GM19372 (cell line): ENCODE measurements at regions not wholly inside any gene's neighbourhood (a gene's known extent, or its start where the extent isn't known, plus 50 kb on each side); places are given as distances from the start of the nearest gene placed in this dataset.
"Not testable (repeated sequence)": the region's sequence is repeated elsewhere in the genome, so short reads cannot be mapped to it uniquely, and the experiment has no call there.

Experiments used
- ATAC-seq: cut with Tn5 transposase; IDR thresholded peaks from one replicate; pipeline ENCODE4 v1.9.1; 2021; ENCODE audit warnings: mild to moderate bottlenecking, low read depth, moderate library complexity; ENCODE audit not compliant: unreplicated experiment

DNA sequence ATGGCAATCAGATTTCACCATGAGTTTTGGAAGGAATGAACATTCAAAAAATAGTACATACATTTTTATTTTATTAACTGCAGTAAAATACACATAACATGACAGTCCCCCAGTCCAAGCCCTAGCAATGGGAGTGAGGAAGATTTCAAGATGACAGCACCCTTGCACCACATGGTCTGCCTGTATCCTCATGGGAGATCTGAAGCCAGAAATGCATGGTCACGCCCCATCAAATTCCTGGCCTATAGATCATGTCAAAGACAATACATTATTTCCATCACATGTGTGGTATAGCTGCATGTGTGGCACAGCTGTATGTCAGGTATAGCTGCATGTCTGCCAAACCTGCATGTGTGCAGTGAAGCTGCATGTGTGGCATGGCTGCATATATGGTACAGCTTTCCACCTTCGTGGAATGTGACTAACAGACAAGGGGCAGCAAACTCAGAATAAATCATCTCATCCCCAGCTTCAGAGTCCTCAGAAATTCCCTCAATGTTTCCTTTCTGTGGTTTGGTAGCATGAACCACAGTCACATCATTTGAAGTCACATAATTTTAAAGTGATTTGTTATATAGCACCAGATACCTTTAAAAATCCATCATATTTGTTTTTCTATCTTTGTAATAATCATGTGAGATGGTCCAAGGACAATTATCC is 518.2 kb upstream of the SOX11 start:
- no peak for ATAC-seq

DNA sequence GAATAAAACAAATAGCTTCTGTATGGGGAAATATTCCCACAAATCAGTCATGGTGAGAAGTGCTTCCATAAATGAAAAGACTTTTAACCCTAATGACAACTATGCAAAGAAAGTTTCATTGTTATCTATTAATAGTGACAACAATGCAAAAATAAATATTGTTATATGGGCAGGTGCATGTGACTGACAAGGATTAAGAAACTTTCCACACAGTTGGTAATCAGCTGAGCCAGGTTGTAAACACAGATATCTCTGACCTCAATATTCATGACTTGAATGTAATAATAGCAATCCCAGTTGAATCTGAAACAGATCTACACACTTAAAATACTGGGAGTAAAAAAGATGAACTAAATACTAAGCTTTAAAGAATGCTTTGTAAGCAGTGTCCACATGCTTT is 517.0 kb upstream of the SOX11 start:
- ATAC-seq = no peak

DNA sequence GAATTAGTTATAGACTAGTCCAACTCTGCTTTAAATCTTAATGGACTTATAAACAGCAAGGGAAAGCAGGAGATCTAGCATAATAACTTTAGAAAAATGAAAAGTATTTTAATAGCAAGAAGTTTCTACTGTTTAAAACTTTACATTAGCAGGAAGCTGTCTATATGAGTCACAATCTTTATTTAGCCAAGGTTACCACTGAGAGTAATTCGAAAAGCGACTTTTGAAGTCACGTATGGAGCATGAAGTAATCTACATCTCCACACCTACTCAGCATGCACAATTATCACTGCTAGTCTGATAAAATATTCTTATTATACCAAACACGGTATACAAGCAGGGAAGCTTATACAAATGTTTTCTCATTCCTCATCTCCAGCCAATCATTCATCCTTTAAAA is 515.4 kb upstream of the SOX11 start:
- ATAC-seq = no peak

DNA sequence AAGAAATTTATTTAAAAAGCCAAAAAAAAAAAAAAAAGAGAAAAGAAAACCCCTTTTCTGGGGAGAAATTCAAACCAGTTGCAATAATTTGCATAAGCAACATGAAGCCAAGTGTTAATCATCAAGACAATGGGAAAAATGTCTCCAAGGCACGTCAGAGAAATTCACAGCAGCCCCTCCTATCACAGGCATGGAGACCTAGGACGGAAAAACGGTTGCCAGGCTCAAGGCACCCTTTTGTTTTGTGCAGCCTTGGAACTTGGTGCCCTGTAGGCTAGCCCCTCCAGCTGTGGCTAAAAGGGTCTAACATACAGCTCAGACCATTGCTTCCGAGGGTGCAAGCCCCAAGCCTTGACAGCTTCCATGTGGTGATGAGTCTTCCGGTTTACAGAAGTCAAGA is 509.2 kb upstream of the SOX11 start:
- ATAC-seq = no peak

DNA sequence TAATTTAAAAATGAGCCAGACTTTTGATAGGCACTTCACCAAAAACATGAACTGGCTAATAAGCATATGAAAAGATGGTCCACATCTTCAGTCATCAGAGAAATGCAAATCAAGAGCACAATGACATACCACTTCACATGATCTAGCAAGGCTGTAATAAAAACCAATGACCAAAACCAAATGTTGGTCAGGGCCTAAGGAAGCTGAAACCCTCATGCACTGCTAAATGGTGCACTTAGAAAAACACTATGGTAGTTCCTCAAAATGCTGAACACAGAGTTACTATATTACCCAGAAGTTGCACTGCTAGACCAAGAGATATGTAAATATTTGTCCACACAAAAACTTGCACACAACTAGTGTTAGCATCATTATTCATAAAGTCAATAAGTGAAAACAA is 504.9 kb upstream of the SOX11 start:
- ATAC-seq = no peak

DNA sequence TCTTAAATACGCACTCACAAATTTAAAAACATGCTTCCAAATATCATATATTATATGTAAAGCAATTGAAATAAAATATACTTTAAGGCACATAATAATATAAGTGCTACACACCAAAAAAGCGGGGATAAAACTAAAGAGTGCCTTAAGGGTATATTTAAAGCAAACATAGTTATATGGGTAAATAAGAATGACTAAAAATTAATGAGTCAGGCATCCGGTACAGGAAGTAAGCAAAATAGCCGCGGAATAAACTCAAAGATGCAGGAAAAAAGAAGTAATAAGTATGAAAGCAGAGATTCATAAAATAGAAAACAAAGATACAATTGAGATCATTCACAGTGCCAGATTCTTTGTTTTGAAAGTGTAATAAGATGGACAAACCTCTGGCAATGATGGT is 503.5 kb upstream of the SOX11 start:
- ATAC-seq = no peak

DNA sequence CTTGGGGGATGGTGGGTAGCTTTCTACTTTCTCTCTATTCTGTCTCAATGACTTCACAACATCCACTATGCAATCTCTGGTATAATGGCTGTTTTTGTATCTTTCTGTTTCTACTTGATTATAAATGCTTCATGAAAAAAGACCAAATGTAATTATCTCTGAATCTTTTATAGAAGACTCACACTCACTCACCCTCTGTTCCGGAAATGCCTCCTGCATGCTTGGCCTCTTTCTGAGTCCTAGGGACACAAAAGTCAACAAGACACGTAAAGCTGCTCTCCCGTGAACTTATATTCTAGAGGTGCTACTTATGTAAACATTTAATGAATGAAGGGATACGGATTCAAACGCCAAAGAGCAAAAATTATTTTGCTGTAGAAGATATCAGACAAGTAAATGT is 502.2 kb upstream of the SOX11 start:
- no peak for ATAC-seq

DNA sequence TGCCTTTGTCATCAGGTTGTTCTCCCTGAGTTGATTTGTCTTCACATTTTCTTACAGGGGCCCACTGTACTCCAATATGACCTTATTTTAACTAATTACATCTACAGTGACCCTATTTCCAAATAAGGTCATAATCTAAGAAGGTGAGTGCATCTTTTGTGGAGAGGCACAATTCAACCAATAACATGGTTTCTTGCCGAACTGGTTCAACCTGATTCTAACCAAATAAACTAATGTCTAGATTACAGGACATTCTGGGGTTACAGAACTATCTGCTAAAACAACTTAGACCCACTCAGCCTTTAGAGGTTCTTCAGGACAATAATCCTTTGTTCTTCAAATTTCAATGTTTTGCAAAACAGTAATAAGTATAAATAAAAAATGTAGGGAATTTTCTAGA is 496.5 kb upstream of the SOX11 start:
- ATAC-seq = no peak

DNA sequence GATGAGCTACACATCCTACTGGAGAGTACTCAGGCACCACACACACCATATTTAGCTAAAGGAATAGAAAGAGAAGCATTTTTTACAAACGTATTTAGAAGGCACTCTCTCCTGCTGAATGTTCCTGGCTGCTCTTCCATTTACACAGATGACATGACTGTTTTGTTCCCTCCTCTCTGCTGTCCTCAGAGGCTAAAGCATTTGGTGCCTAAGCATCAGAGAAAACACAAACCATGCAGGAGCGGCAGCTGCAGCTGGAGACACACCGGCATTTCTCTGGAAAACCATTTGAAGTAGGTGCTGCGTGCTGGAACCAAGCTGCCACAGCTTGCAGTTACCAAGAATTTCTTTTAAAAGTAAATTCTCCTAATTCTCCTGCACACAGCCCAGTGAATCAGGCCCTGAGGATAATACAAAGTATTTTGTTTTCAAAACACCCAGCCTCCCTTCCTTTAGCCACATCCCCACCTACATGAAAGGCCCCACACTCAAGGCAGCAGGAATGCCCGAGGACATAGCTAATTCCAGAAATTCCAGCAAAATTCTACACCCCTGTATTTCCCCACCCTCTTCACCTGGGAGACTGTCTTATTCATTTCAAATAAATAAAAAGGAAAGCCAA is 488.9 kb upstream of the SOX11 start:
- ATAC-seq = no peak

DNA sequence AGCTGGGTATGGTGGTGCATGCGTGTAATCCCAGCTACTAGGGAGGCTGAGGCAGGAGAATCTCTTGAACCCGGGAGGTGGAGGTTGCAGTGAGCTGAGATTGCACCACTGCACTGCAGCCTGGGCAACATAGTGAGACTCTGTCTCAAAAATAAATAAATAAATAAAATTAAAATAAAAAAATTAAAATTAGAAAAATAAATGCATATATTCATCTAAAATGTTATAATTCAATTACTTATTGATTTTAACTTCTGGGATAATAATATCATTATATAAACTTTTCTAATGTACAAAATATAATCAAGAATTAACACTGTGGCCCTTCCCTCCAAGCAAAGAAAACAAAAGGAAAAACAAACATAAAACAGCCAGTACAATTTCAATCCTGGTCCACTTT is 485.4 kb upstream of the SOX11 start:
- ATAC-seq = not testable (repeated sequence)

DNA sequence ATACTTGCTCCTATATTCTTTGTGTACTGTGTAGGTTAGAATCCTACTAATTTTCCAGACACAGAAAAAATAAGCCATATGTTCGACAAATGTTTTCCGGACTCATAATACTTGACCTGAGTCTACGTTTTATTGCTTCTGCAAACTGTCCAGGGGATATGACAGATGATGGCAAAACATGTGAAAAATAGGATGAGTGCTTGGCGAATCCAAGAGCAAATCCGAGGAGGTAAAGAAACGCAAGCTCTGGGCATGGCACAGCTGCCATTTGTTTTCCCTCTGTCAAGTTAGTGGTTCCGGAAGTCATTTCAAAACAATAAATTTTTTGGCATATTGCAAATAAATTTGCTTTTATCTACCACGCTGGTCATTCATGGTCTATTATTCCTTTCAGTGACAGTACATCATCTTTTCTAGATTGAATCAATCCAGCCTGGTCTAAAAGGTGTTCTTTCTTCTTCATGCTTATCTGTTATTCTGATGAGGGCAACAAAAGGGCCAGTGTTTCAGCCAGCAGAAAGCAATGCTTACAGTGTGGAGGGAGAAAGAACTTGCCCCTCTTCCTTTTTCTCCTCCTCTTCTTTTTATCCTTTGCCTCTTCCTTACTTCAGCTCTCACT is 476.1 kb upstream of the SOX11 start:
- no peak for ATAC-seq

DNA sequence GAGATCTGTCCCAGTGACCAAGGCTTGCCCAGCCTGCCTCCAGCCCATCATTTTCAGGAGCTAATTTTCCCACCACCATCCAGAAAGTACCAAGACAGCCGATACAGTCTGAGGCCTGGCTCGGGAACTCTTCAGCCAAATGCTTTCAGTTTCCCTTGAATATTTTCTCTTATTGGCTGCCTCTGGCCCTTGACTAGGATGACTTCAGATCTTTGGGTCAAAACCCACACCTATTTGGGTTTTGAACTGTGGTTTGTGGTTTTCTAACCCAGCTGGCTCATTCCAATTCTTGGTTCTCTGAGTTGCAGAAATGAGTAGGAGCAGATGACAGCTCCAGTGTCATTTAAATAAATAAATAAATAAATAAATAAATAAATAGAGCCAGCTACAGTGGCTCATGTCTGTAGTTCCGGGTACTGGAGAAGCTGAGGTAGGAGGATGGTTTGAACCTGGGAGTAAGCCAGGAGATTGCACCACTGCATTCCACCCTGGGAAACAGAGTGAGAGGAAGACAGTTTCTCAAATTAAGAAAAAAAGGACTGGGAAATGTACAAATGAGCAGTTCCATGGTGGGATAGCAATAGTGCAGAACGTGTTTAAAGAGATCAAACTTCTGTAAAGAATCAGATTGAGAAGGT is 465.0 kb upstream of the SOX11 start:
- no peak for ATAC-seq

DNA sequence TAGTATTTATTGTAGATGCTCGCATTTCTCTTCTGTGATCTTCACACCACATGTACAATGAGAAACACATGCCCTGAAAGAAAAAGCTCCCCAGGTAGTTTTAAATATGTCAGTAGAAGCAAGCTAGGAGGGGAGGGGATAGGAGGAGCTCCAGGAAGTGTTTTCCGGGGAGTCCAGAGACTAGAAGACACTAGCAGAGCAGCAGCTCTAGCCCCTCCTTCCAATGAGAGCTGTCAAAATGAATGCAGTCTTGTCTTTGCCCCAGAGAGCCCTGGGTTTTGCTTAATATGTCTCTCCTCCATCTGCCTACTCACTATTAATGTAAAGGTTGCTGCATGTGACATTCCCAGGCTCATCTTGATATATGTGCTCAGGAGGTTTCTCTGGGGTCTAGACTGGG is 462.6 kb upstream of the SOX11 start:
- no peak for ATAC-seq

DNA sequence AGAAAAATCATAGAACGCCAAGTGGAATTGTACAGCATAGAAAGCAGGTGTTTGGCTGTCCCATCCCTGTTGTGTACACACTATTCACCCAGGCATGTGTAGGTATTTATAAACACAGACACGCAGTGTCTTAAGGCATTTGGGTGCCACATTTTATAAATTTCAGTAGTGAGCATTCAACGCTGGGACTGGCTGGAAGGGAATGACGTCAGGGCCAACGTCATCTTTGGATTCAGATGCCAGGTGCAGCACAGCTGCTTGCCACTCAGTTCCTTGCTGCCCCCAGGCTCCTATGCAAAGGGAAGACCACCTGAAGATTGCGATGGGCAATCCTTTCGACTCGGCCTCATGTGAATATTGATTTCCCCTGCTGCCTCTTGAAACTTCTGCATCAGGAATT is 461.7 kb upstream of the SOX11 start:
- no peak for ATAC-seq

DNA sequence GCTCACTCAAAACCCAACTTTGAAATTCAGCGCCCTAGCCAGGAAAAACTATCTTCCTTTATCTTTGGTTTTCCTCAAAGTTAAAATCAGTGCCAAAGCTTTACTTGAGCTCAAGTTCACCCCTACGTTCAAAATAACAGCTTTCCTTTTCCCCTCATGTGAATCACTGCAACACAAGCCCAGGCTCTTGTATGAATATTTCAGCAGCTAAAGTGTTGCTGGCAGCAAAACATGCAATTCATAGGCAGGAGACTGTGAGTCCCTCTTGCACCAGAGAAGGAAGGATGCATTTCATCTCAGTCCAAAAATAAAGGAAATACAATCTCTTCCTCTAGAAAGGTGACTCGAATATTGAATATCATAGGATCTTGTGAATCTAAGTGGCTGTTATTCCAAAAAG is 461.3 kb upstream of the SOX11 start:
- no peak for ATAC-seq

DNA sequence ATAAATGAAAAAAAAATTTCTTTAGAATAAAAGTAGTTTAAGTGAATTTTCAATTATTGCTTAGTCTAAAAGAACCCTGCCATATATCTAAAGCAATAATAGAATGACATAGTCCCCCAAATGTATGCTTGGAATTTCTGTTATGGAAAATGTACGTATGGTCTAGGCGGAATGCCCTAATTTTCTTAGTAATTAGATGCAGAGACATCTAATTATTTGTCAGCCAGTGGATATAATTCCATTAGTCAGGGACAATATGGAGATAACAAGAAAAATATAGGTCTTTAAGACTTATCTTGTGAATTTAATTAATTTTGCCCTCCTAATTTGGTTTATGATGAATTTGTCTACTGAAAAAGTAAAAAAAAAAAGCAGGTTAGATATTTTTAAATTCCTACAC is 460.9 kb upstream of the SOX11 start:
- ATAC-seq = no peak

DNA sequence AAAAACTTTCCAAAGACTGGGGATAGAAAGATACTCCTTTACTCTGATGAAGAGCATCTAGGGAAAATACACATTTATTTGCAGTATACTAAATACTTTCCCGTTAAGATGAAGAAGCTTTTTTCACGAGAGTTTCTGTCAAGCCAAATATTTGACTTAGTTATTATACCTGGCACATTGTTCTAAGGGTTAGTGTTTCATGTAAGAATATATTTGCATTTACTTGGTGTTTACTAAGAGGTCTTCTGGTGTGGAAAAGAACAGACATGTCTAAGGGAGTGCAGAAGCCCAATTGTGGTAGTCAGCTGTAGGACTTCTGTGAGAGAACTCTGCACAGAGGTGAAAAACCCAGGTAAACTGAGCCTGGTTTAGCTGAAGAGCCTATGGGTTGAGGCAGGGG is 457.6 kb upstream of the SOX11 start:
- no peak for ATAC-seq

DNA sequence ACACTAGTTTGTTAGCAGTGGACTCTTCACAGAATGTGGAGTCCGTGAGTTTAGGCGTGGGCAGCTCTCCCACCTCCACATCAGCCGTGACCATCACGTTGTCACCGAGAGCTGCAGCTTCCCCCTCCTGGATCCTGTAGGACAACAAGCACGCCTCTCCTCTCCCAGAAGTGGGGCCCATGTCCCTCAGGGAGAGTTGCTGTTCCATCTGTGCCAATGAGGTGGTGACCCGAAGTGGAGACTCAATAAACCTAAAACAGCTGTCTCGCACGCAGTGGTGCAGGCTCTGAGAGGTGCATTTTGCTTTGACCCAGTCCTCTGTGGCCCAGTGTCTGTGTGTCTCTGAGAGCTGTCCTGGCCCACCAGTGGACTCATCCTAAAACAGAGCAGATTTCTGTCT is 456.5 kb upstream of the SOX11 start:
- ATAC-seq = no peak

DNA sequence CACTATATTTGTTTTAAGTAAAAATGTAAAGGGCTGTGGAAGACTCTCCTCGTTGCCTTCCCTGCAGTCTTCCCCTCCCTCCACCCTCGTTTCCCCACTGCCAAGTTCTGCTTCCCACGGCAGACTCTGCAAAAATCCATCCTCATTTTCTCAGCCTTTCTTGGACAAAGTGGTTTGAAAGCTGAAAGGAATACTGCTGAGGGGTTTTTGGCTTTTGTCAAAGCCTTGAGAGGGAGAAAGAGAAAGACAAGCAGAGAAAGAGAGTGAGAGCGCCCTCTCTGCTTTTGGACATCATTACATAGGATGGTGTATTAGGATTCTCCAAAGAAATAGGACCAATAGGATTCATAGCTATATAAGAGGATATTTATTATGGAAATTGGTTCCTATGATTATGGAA is 455.9 kb upstream of the SOX11 start:
- ATAC-seq = no peak

DNA sequence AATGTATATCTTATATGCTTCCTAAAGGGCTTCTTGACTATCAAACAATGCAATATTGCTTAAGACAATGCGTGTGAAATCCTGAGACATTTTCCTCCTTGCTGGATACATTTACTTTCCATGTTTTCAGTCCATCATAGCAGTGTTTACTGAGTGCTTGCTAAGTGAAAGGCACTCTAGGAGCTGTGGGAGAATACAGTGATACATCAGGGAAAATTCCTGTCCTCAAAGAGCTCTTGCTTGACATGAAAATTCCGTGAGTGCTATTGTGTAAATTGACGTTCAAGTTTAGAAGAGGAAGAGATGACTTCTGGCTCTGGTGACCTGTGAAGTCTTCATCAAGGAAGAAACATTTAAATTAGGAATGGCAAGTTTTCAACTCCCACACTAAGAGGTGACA is 449.4 kb upstream of the SOX11 start:
- ATAC-seq = no peak

DNA sequence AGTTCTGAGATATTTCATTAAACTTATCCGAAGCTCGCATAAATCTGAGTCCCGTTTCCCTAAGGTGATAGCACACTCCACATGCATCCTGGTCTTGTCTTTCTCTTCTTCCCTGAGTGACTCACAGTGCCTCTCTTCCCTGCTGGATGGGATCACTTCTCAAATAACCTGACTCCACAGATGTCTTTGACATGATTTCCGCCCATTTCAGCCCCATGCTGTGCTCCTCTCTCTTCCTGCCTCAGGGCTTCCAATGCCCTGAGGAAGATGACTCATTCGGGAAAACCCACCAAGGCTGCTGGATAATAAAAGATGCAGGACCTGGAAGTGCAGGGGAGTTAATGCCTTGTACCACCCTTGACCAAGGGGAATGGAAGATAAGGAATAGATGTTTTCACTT is 441.7 kb upstream of the SOX11 start:
- no peak for ATAC-seq

DNA sequence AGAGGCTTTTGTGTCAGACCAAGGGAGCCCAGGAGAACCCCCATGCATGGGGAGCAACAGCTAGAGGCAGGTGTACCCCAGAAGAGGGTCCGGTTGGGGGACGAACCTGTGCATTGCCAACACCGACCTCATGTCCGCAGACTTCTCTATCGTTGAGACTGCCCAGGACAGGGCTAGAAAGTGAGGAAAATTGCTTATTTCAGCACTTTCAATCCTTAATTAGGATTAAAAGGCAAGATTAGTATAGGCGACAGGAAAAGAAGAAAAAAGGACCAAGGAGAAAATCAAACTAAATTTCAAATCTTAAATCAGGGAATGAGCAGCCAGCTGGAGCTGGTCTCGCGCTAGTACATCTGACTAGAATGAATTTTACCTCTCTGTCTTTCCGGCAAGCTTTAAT is 438.9 kb upstream of the SOX11 start:
- no peak for ATAC-seq
